Body of pancreas (tissue), 4 donors: ENCODE measurements at regions not wholly inside any gene's neighbourhood (a gene's known extent, or its start where the extent isn't known, plus 50 kb on each side); places are given as distances from the start of the nearest gene placed in this dataset.

Experiments used
- POLR2A ChIP-seq, 3 donors: fragments of 450-650 bp; IDR thresholded peaks; one replicate each; pipeline ENCODE4 v1.6.1; 2016; ENCODE audit warnings: antibody characterized with exemption in 3 of 3, mild to moderate bottlenecking in 2 of 3
- TF ChIP-seq, protein P1 (sequence below), 7 experiments: fragments of 450-650 bp in 4 of 7; fragments of 200-600 bp in 3 of 7; sonication (generic) in 3 of 7; IDR thresholded peaks; one replicate each; pipeline ENCODE4 v1.5.1; 2016 to 2019; ENCODE audit warnings: antibody characterized with exemption in 7 of 7

DNA sequence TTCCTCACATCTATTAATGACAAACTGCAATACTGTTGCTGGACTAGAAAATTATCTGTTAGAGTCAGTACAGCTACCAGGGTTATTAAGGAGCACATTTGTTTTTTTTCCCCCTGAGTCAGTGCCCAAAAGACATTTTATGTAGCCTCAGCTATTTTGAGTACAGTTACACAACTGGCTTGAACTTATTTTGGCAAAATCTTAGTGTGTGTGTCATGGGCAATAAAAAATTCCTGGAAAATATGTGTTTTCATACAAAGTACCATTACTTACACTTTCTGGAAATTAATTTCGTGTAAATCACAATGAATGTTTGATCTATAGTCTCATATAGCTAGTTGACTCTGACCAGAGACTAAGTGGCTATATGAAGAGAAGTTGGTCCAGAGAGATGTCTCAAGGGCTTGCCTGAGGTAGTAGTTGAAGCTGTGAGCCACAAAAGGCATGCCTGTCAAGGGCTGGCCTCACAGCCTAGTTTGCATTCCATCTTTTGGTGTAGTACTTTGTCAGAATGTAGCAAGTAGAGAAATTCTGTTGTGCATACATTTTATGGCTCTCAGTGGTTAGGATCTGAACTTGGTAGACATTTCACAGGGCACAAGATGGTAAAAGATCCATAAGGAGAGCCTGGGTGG is 283.4 kb downstream of the MTX2 start:
- TF ChIP-seq POLR2A (IDR thresholded peaks at IDR 0.05) = no peak
- TF ChIP-seq, protein P1, sequence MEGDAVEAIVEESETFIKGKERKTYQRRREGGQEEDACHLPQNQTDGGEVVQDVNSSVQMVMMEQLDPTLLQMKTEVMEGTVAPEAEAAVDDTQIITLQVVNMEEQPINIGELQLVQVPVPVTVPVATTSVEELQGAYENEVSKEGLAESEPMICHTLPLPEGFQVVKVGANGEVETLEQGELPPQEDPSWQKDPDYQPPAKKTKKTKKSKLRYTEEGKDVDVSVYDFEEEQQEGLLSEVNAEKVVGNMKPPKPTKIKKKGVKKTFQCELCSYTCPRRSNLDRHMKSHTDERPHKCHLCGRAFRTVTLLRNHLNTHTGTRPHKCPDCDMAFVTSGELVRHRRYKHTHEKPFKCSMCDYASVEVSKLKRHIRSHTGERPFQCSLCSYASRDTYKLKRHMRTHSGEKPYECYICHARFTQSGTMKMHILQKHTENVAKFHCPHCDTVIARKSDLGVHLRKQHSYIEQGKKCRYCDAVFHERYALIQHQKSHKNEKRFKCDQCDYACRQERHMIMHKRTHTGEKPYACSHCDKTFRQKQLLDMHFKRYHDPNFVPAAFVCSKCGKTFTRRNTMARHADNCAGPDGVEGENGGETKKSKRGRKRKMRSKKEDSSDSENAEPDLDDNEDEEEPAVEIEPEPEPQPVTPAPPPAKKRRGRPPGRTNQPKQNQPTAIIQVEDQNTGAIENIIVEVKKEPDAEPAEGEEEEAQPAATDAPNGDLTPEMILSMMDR (IDR thresholded peaks at IDR 0.05) = no peak
